Fibroblast of skin of right biceps (primary cell): ENCODE measurements at regions not wholly inside any gene's neighbourhood (a gene's known extent, or its start where the extent isn't known, plus 50 kb on each side); places are given as distances from the start of the nearest gene placed in this dataset.
"Not testable (repeated sequence)": the region's sequence is repeated elsewhere in the genome, so short reads cannot be mapped to it uniquely, and the experiment has no call there.

ENCODE experiments used
- DNase-seq: peaks from one replicate; pipeline ENCODE4 v3.0.0-alpha.2; 2013

GRCh38 chr2:185891403-185891802, 152.8 kb downstream of the FSIP2 start:
- no peak for DNase-seq

GRCh38 chr2:185891804-185892411, 153.3 kb downstream of the FSIP2 start:
- DNase-seq: no peak

DNA sequence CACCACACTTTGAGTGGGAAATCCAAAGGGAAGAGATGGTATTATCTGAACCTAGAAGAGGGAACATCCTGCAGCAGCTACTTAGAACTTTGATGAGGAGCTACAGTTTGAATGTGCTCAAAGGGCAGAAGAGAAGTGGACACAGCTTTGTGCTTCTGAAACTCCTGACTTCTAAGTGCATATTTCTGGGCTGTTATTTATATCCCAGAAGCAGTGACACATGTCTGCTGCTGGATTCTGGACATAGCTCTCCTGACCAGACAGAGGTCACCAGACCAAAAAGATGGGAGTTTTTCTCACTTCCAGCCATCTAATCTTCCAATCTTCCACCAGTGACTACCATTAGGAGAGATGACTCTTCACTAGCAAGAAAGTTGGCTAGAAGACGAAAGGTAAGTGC, 153.9 kb downstream of the FSIP2 start:
- no peak for DNase-seq

GRCh38 chr2:185894223-185894622, 155.6 kb downstream of the FSIP2 start:
- DNase-seq: no peak

- DNase-seq: no peak
These were observed 157.5 kb downstream of the FSIP2 start for GRCh38 chr2:185895828-185896693.

GRCh38 chr2:185899366-185899765, 160.8 kb downstream of the FSIP2 start:
- DNase-seq: no peak

DNA sequence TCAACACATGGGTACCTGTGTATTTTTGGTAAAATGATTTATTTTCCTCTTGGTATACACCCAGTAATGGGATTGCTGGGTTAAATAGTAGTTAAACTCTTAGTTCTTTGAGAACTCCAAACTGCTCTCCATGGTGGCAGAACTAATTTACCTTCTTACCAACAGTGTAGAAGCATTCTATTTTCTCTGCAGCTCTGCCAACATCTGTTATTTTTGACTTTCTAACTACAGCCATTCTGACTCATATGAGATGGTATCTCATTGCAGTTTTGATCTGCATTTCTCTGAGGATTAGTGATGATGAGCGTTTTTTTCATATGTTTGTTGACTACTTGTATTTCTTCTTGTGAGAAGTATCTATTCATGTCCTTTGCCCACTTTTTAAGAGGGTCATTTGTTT, 180.6 kb downstream of the FSIP2 start:
- peak; percentile 16 for DNase-seq

DNA sequence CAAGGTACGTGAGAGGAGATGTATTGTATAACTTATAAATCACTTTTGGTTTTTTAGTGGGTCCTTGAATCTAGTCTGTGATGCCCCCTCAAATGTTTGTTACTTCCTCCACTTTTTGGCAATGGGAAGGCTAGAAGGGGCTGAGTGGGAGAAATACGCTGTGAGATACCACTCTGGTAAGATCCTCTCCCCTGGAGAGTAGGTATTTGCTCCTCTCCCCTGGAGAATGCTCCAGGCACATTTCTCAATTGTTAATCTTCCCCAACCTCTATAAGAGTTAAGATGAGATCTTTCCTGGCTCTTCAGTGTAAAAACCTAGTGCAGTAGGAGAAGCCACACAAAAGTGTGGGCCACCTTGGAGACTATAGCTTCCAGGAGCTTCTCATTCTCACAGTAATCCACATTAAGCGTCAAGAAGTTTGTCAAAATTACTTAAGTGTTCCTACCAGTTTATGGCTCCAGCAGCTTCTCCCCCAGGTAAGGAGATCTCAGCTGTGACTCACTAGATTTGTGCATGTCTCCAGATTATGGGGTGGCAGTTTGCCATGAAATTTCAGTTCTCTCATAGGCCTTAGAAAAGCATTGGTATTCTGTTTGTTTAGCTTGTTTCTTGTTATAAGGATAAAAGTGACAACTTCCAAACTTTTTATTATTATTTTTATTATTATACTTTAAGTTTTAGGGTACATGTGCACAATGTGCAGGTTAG, 182.6 kb downstream of the FSIP2 start:
- DNase-seq: peak; percentile 7

DNA sequence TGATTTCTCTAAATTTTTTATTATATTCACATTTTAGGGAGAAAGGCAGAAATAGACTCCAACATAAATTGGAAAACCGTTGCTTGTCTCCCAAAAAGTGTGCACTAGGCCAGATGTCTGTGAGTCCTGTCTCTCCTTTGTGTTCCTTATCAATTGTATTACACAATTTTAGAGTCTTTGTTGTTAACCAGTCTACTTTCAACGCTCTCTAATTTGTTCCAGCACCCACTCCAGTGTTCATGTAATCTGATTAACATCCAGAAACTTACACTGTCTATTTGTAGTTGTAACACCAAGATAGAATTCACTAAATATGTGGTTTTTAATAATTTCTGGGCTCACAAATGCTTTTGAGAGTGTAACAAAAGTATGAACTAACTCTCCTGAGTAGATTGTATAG, 195.6 kb downstream of the FSIP2 start:
- DNase-seq: no peak

DNA sequence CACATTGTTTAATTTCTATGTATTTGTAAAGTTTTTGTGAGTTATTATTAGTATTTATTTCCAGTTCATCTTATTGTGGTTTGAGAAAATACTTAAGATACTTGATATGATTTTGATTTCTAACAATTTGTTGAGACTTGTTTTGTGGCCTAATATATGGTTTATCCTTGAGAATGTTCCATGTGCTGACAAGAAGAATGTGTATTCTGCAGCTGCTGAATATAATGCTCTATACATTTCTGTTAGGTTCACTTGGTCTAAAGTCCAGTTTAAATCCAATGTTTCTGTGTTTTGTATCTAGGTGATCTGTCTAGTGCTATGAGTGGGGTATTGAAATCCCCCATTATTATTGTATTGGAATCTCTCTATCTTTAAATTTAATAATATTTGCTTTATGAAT, 201.3 kb downstream of the FSIP2 start:
- no peak for DNase-seq

GRCh38 chr2:185942855-185943254, 204.3 kb downstream of the FSIP2 start:
- no peak for DNase-seq

GRCh38 chr2:185947722-185948121, 209.1 kb downstream of the FSIP2 start:
- DNase-seq: no peak

- DNase-seq: no peak
These were observed 213.5 kb downstream of the FSIP2 start for GRCh38 chr2:185952100-185952499.

GRCh38 chr2:185954389-185954788, 215.8 kb downstream of the FSIP2 start:
- no peak for DNase-seq

- no peak for DNase-seq
These were observed 216.4 kb downstream of the FSIP2 start for GRCh38 chr2:185955050-185955449.

GRCh38 chr2:185967335-185967734, 228.7 kb downstream of the FSIP2 start:
- no peak for DNase-seq

DNA sequence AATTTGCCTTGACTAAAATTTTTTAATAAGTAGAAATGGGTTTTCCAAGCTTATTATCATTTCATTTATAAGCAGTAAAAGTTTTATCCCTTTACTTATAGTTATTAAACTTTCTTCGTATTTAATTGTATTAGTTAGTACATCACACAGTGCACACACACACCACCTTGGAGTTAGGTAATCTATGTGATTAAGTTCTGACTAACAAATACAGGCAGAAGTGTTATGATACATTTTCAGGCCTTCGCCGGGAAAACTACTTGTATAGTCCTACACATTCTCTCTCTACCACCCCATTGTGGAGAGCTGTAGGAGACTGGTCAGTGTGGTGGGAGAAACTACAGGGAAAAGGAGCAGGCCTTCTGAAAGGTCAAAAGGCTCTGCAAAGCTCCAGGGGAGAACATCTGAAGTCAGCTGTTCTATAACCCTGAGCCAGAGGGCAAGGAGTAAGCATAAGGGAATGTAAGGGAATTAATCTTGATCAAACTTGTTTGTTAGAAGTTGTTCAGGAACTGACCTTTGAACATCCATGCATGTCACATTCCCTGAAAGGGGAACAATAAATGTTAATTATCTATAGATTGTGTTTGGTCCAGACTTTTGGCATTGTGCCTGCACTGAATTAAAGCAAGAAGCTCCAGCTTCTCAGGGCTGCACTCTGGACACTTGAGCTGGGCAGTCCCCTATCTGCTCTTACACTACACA, 231.7 kb downstream of the FSIP2 start:
- DNase-seq: no peak

DNA sequence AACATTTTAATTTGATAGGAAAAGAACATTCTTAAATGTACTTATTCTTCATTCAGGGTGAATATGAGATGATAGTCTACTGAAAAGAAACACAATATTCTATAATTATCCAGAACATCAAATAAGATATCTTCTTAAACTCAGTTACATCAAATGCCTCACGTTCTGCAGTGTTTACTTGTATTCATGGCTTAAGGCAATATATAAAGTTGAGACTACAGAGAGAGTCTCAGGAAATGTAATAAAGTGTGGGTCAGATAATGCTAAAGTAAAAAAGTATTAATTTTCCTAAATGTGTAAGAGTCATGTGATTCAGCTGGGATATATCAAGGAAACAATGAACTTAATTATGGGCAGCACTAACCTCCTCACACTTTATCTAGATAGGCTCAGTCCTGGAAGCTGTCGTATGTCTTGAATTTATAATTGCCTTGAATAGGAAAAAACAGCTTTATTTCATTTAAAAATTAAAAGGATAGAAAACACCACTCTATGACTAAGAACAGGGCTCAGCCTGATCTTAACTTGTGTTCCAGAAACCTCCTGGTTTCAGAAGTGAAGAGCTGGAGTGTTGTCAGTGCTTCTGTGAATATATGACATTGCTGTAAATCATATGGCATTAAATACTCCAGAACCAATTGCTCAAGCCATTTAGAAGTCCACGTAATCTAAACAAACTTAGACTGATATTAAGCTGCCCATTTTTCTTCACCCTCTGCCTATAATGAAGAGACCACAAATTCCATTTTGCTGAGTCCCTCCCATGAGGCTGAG, 240.2 kb downstream of the FSIP2 start:
- peak; percentile 64 for DNase-seq

DNA sequence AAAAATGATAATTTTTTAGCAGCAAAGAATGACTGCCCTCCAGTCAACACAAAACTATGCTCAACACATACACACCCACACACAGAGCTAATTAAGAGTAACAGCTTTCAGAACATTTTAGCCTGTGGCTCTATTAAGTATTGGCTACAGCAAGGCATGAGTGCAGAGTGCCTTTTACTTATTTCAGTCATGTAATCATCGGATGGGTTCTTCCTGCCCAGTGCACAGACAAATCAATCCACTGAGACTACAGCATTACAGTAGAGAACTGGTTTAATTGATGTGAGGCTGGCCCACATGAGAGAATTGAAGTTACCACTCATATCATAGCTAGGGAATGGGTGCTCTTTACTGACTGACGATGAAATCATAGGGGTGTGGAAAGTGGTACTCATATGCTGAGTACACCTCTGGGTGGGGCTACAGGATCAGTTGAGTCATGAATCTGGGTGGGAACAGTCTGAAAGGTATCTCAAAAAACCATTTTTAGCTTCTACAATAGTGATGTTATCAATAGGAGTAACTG, 241.0 kb downstream of the FSIP2 start:
- DNase-seq: peak; percentile 19

- no peak for DNase-seq
These were observed 242.3 kb downstream of the FSIP2 start for GRCh38 chr2:185980944-185981343.

- DNase-seq: no peak
These were observed 246.1 kb downstream of the FSIP2 start for GRCh38 chr2:185984670-185985069.

DNA sequence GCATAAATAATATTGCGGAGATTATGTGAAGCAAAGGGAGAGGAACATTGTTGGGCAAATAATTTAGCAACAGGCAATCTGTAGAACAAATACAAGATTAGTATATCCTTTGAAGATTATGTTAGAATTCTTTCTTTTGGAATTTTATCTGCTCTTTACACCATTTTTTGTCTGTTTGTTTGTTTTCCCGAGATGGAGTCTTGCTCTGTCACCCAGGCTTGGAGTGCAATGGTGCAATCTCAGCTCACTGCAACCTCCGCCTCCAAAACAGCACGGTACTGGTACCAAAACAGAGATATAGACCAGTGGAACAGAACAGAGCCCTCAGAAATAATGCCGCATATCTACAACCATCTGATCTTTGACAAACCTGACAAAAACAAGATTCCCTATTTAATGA, 250.3 kb downstream of the FSIP2 start:
- not testable (repeated sequence) for DNase-seq
